ENCODE measurements at regions not wholly inside any gene's neighbourhood (a gene's known extent, or its start where the extent isn't known, plus 50 kb on each side); places are given as distances from the start of the nearest gene placed in this dataset.

DNA sequence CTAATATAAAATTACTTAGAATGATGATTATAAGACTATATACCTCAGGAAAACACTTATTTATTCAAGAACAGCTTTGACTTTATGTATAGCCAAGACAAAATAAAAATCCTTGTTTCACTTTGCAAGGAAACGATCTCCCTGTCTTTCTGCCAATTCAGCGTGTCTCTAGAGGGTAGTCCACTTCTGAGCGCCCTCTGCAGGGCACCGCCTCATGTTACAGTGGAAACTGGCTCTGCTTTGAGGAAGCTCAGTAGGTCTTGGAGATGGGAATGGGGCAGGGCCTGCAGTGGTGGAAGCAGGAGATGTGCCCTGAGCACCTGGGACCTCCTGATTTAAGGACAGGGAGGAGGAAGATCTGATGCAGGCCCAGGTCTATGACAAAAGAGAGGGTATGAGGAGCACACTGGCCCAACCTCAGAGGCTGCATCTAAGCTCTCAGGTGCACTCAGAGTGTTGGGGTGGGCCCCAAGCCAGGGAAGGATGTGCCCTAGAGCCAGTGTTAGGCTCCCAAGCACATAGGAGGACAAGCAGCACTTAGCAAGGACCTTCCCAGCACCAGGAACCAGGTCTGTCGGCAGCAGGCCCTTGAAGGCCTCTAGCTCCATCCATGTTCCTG is 481.0 kb downstream of the TNS3 start:
- TF ChIP-seq POLR2A (IDR thresholded peaks at IDR 0.05; ENCODE audit: extremely low read depth, insufficient read length) (no peak), MYC (IDR thresholded peaks at IDR 0.05; ENCODE audit: low read depth, low read length) (no peak)
- TF ChIP-seq, protein P1, sequence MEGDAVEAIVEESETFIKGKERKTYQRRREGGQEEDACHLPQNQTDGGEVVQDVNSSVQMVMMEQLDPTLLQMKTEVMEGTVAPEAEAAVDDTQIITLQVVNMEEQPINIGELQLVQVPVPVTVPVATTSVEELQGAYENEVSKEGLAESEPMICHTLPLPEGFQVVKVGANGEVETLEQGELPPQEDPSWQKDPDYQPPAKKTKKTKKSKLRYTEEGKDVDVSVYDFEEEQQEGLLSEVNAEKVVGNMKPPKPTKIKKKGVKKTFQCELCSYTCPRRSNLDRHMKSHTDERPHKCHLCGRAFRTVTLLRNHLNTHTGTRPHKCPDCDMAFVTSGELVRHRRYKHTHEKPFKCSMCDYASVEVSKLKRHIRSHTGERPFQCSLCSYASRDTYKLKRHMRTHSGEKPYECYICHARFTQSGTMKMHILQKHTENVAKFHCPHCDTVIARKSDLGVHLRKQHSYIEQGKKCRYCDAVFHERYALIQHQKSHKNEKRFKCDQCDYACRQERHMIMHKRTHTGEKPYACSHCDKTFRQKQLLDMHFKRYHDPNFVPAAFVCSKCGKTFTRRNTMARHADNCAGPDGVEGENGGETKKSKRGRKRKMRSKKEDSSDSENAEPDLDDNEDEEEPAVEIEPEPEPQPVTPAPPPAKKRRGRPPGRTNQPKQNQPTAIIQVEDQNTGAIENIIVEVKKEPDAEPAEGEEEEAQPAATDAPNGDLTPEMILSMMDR (IDR thresholded peaks at IDR 0.05; ENCODE audit: low read depth, low read length) = peak; percentile 92
- TF ChIP-seq, protein P2, sequence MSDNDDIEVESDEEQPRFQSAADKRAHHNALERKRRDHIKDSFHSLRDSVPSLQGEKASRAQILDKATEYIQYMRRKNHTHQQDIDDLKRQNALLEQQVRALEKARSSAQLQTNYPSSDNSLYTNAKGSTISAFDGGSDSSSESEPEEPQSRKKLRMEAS (IDR thresholded peaks at IDR 0.05; ENCODE audit: low read depth, low read length) = peak; percentile 66
